ENCODE measurements at regions not wholly inside any gene's neighbourhood (a gene's known extent, or its start where the extent isn't known, plus 50 kb on each side); places are given as distances from the start of the nearest gene placed in this dataset.

- no peak for ATAC-seq
- POLR2A ChIA-PET: no interaction called here
Observed at GRCh38 chr2:150303281-150303680, 184.2 kb downstream of the RND3 start.

GRCh38 chr2:150298571-150299305 is 188.7 kb downstream of the RND3 start:
- no peak overlapping the region for H3K27ac ChIP-seq (ENCODE audit: low read depth, low read length)
- no peaks in the 10 kb centered on the region for H3K4me1 ChIP-seq (ENCODE audit: control insufficient read depth in 2 of 2, insufficient read depth in 2 of 2, low read length in 2 of 2)
- H3K4me3 Mint-ChIP-seq: no peak overlapping the region
- no peaks in the 10 kb centered on the region for H3K27me3 Mint-ChIP-seq
- intact Hi-C loops (cut with micrococcal nuclease): no loop called here
- H3K27ac Mint-ChIP-seq: no peak overlapping the region
- no peaks in the 10 kb centered on the region for H3K9me3 ChIP-seq (ENCODE audit: control insufficient read depth in 2 of 3, low read length in 3 of 3)
- no peaks in the 10 kb centered on the region for H3K36me3 ChIP-seq (ENCODE audit: control insufficient read depth in 2 of 3, insufficient read depth in 3 of 3, low read length in 3 of 3)
- H3K36me3 Mint-ChIP-seq: no peaks in the 10 kb centered on the region
- ATAC-seq (no peak), DNase-seq (no peak)
- H3K9me3 Mint-ChIP-seq: peaks cover 0 to 16% (median 7%) of the 10 kb centered on the region in 11 donors
- H3K4me3 ChIP-seq (ENCODE audit: low read length): no peak overlapping the region
- H3K4me1 Mint-ChIP-seq: no peaks in the 10 kb centered on the region
- POLR2A ChIA-PET: no interaction called here
- H3K27me3 ChIP-seq (ENCODE audit: control insufficient read depth in 2 of 2, insufficient read depth in 2 of 2, low read length in 2 of 2): no peaks in the 10 kb centered on the region
- CTCF ChIA-PET: no interaction called here

More at GRCh38 chr2:150303281-150303680, 184.2 kb downstream of the RND3 start:
- intact Hi-C loops (cut with micrococcal nuclease): no loop called here
- Mint-ChIP-seq H3K27me3 (no peaks in the 10 kb centered on the region), H3K4me1 (no peaks in the 10 kb centered on the region), H3K36me3 (no peaks in the 10 kb centered on the region), H3K27ac (no peak overlapping the region), H3K9me3 (peaks cover 0 to 21% (median 9%) of the 10 kb centered on the region in 11 donors), H3K4me3 (no peak overlapping the region)
- Histone ChIP-seq H3K27ac (ENCODE audit: low read depth, low read length) (no peak overlapping the region), H3K27me3 (ENCODE audit: control insufficient read depth in 2 of 2, insufficient read depth in 2 of 2, low read length in 2 of 2) (no peaks in the 10 kb centered on the region), H3K4me3 (ENCODE audit: low read length) (no peak overlapping the region), H3K9me3 (ENCODE audit: control insufficient read depth in 2 of 3, low read length in 3 of 3) (no peaks in the 10 kb centered on the region), H3K4me1 (ENCODE audit: control insufficient read depth in 2 of 2, insufficient read depth in 2 of 2, low read length in 2 of 2) (no peaks in the 10 kb centered on the region), H3K36me3 (ENCODE audit: control insufficient read depth in 2 of 3, insufficient read depth in 3 of 3, low read length in 3 of 3) (no peaks in the 10 kb centered on the region)
- CTCF ChIA-PET: no interaction called here
- no peak for DNase-seq

GRCh38 chr2:150296770-150297546 is 190.5 kb downstream of the RND3 start:
- Histone ChIP-seq H3K9me3 (ENCODE audit: control insufficient read depth in 2 of 3, low read length in 3 of 3) (no peaks in the 10 kb centered on the region), H3K27ac (ENCODE audit: low read depth, low read length) (no peak overlapping the region), H3K4me3 (ENCODE audit: low read length) (no peak overlapping the region), H3K4me1 (ENCODE audit: control insufficient read depth in 2 of 2, insufficient read depth in 2 of 2, low read length in 2 of 2) (no peaks in the 10 kb centered on the region), H3K36me3 (ENCODE audit: control insufficient read depth in 2 of 3, insufficient read depth in 3 of 3, low read length in 3 of 3) (no peaks in the 10 kb centered on the region), H3K27me3 (ENCODE audit: control insufficient read depth in 2 of 2, insufficient read depth in 2 of 2, low read length in 2 of 2) (no peaks in the 10 kb centered on the region)
- ATAC-seq (no peak), DNase-seq (no peak)
- peaks cover 0 to 6% (median 0%) of the 10 kb centered on the region in 11 donors for H3K9me3 Mint-ChIP-seq
- no peaks in the 10 kb centered on the region for H3K27me3 Mint-ChIP-seq
- no peaks in the 10 kb centered on the region for H3K4me1 Mint-ChIP-seq
- POLR2A ChIA-PET: no interaction called here
- intact Hi-C loops (cut with micrococcal nuclease): no loop called here
- no peak overlapping the region for H3K4me3 Mint-ChIP-seq
- no peaks in the 10 kb centered on the region for H3K36me3 Mint-ChIP-seq
- H3K27ac Mint-ChIP-seq: no peak overlapping the region
- CTCF ChIA-PET: interaction anchor here (0.7 kb wide), 1 partner anchor 35 kb away, joined by 3 read pairs; no protein-coding TSS in a partner anchor

GRCh38 chr2:150295544-150295943 is 191.9 kb downstream of the RND3 start:
- H3K9me3 ChIP-seq (ENCODE audit: control insufficient read depth in 2 of 3, low read length in 3 of 3): no peaks in the 10 kb centered on the region
- H3K36me3 ChIP-seq (ENCODE audit: control insufficient read depth in 2 of 3, insufficient read depth in 3 of 3, low read length in 3 of 3): no peaks in the 10 kb centered on the region
- H3K4me3 ChIP-seq (ENCODE audit: low read length): no peak overlapping the region
- H3K27ac ChIP-seq (ENCODE audit: low read depth, low read length): no peak overlapping the region
- H3K27me3 Mint-ChIP-seq: no peaks in the 10 kb centered on the region
- H3K9me3 Mint-ChIP-seq: peaks cover 0 to 6% (median 0%) of the 10 kb centered on the region in 11 donors
- DNase-seq: no peak
- CTCF ChIA-PET: no interaction called here
- H3K27me3 ChIP-seq (ENCODE audit: control insufficient read depth in 2 of 2, insufficient read depth in 2 of 2, low read length in 2 of 2): no peaks in the 10 kb centered on the region
- no peaks in the 10 kb centered on the region for H3K4me1 Mint-ChIP-seq
- intact Hi-C loops (cut with micrococcal nuclease): no loop called here
- H3K4me3 Mint-ChIP-seq: no peak overlapping the region
- H3K27ac Mint-ChIP-seq: no peak overlapping the region
- no peaks in the 10 kb centered on the region for H3K36me3 Mint-ChIP-seq
- POLR2A ChIA-PET: no interaction called here
- no peak for ATAC-seq
- no peaks in the 10 kb centered on the region for H3K4me1 ChIP-seq (ENCODE audit: control insufficient read depth in 2 of 2, insufficient read depth in 2 of 2, low read length in 2 of 2)

GRCh38 chr2:150293771-150294170 is 193.7 kb downstream of the RND3 start:
- ChIA-PET CTCF (no interaction called here), POLR2A (no interaction called here)
- Histone ChIP-seq H3K27ac (ENCODE audit: low read depth, low read length) (no peak overlapping the region), H3K4me1 (ENCODE audit: control insufficient read depth in 2 of 2, insufficient read depth in 2 of 2, low read length in 2 of 2) (no peaks in the 10 kb centered on the region), H3K27me3 (ENCODE audit: control insufficient read depth in 2 of 2, insufficient read depth in 2 of 2, low read length in 2 of 2) (no peaks in the 10 kb centered on the region), H3K9me3 (ENCODE audit: control insufficient read depth in 2 of 3, low read length in 3 of 3) (no peaks in the 10 kb centered on the region), H3K36me3 (ENCODE audit: control insufficient read depth in 2 of 3, insufficient read depth in 3 of 3, low read length in 3 of 3) (no peaks in the 10 kb centered on the region), H3K4me3 (ENCODE audit: low read length) (no peak overlapping the region)
- Mint-ChIP-seq H3K9me3 (peaks cover 0 to 5% (median 0%) of the 10 kb centered on the region in 11 donors), H3K4me3 (no peak overlapping the region), H3K27me3 (no peaks in the 10 kb centered on the region), H3K27ac (no peak overlapping the region), H3K36me3 (no peaks in the 10 kb centered on the region), H3K4me1 (no peaks in the 10 kb centered on the region)
- DNase-seq: no peak
- intact Hi-C loops (cut with micrococcal nuclease): no loop called here
- no peak for ATAC-seq

GRCh38 chr2:150292807-150293206 is 194.7 kb downstream of the RND3 start:
- Histone ChIP-seq H3K27me3 (ENCODE audit: control insufficient read depth in 2 of 2, insufficient read depth in 2 of 2, low read length in 2 of 2) (no peaks in the 10 kb centered on the region), H3K36me3 (ENCODE audit: control insufficient read depth in 2 of 3, insufficient read depth in 3 of 3, low read length in 3 of 3) (no peaks in the 10 kb centered on the region), H3K4me3 (ENCODE audit: low read length) (no peak overlapping the region), H3K27ac (ENCODE audit: low read depth, low read length) (no peak overlapping the region), H3K9me3 (ENCODE audit: control insufficient read depth in 2 of 3, low read length in 3 of 3) (no peaks in the 10 kb centered on the region), H3K4me1 (ENCODE audit: control insufficient read depth in 2 of 2, insufficient read depth in 2 of 2, low read length in 2 of 2) (no peaks in the 10 kb centered on the region)
- ATAC-seq: no peak
- intact Hi-C loops (cut with micrococcal nuclease): no loop called here
- ChIA-PET POLR2A (no interaction called here), CTCF (no interaction called here)
- Mint-ChIP-seq H3K27me3 (no peaks in the 10 kb centered on the region), H3K4me1 (no peaks in the 10 kb centered on the region), H3K36me3 (no peaks in the 10 kb centered on the region), H3K9me3 (peaks cover 0 to 5% (median 0%) of the 10 kb centered on the region in 11 donors), H3K4me3 (no peak overlapping the region), H3K27ac (no peak overlapping the region)
- DNase-seq: no peak

GRCh38 chr2:150292192-150292591 is 195.3 kb downstream of the RND3 start:
- ChIA-PET POLR2A (no interaction called here), CTCF (no interaction called here)
- Mint-ChIP-seq H3K4me1 (no peaks in the 10 kb centered on the region), H3K27ac (no peak overlapping the region), H3K4me3 (no peak overlapping the region), H3K36me3 (no peaks in the 10 kb centered on the region), H3K9me3 (peaks cover 0 to 5% (median 0%) of the 10 kb centered on the region in 11 donors), H3K27me3 (no peaks in the 10 kb centered on the region)
- intact Hi-C loops (cut with micrococcal nuclease): no loop called here
- Histone ChIP-seq H3K4me3 (ENCODE audit: low read length) (no peak overlapping the region), H3K27me3 (ENCODE audit: control insufficient read depth in 2 of 2, insufficient read depth in 2 of 2, low read length in 2 of 2) (no peaks in the 10 kb centered on the region), H3K27ac (ENCODE audit: low read depth, low read length) (no peak overlapping the region), H3K4me1 (ENCODE audit: control insufficient read depth in 2 of 2, insufficient read depth in 2 of 2, low read length in 2 of 2) (no peaks in the 10 kb centered on the region), H3K36me3 (ENCODE audit: control insufficient read depth in 2 of 3, insufficient read depth in 3 of 3, low read length in 3 of 3) (no peaks in the 10 kb centered on the region), H3K9me3 (ENCODE audit: control insufficient read depth in 2 of 3, low read length in 3 of 3) (no peaks in the 10 kb centered on the region)
- no peak for ATAC-seq
- no peak for DNase-seq

Measured in naive thymus-derived CD4-positive, alpha-beta T cell (primary cell).